Peyer's patch (tissue), 4 donors: ENCODE measurements at regions not wholly inside any gene's neighbourhood (a gene's known extent, or its start where the extent isn't known, plus 50 kb on each side); places are given as distances from the start of the nearest gene placed in this dataset.

Experiments
- DNase-seq, 3 donors: peaks; one replicate each; pipeline ENCODE4 v3.0.0-alpha.2; 2017 to 2019
- H3K27ac ChIP-seq, 4 donors: fragments of 200-600 bp; sonication (generic); one replicate each; pipeline ENCODE4 v1.5.1; 2016 to 2019
- H3K27me3 ChIP-seq, 2 donors: fragments of 200-600 bp; sonication (generic); one replicate each; pipeline ENCODE4 v1.5.1; 2019
- H3K36me3 ChIP-seq, 3 donors: fragments of 200-600 bp; sonication (generic); one replicate each; pipeline ENCODE4 v1.5.1; 2016 to 2019
- H3K4me1 ChIP-seq, 4 donors: fragments of 200-600 bp; sonication (generic); one replicate each; pipeline ENCODE4 v1.5.1; 2016 to 2019
- H3K4me3 ChIP-seq, 4 donors: fragments of 200-600 bp; sonication (generic); 1 replicate in 3 of 4; 2 replicates in 1 of 4; pipeline ENCODE4 v1.5.1; 2016 to 2019; ENCODE audit warnings: mild to moderate bottlenecking in 1 of 4
- H3K9me3 ChIP-seq, 4 donors: fragments of 200-600 bp; sonication (generic); one replicate each; pipeline ENCODE4 v1.5.1; 2016 to 2019; ENCODE audit warnings: mild to moderate bottlenecking in 1 of 4
- CTCF ChIP-seq, 6 experiments: fragments of 450-650 bp in 4 of 6; fragments of 200-600 bp in 2 of 6; sonication (generic) in 1 of 6; IDR thresholded peaks; one replicate each; pipeline ENCODE4 v1.5.1; 2017 to 2019; ENCODE audit warnings: antibody characterized with exemption in 6 of 6, mild to moderate bottlenecking in 3 of 6, moderate library complexity in 1 of 6
- POLR2A ChIP-seq, 2 donors: fragments of 450-650 bp; IDR thresholded peaks; one replicate each; pipeline ENCODE4 v1.5.1; 2017; ENCODE audit warnings: antibody characterized with exemption in 2 of 2, mild to moderate bottlenecking in 2 of 2, moderate library complexity in 2 of 2

- TF ChIP-seq POLR2A (IDR thresholded peaks at IDR 0.05) (no peak), CTCF (IDR thresholded peaks at IDR 0.05) (no peak)
- H3K27me3 ChIP-seq: no peaks in the 10 kb centered on the region
- DNase-seq: no peak
- H3K9me3 ChIP-seq: no peaks in the 10 kb centered on the region
- no peaks in the 10 kb centered on the region for H3K36me3 ChIP-seq
- no peaks in the 10 kb centered on the region for H3K4me1 ChIP-seq
- H3K4me3 ChIP-seq: no peak overlapping the region
- no peak overlapping the region for H3K27ac ChIP-seq
These were observed 1120.8 kb downstream of the EFNB2 start for GRCh38 chr13:105414639-105415038.

GRCh38 chr13:105412171-105412570 is 1123.3 kb downstream of the EFNB2 start:
- H3K36me3 ChIP-seq: no peaks in the 10 kb centered on the region
- H3K9me3 ChIP-seq: no peaks in the 10 kb centered on the region
- no peak overlapping the region for H3K4me3 ChIP-seq
- H3K27me3 ChIP-seq: no peaks in the 10 kb centered on the region
- no peak for DNase-seq
- H3K4me1 ChIP-seq: no peaks in the 10 kb centered on the region
- H3K27ac ChIP-seq: no peak overlapping the region
- TF ChIP-seq POLR2A (IDR thresholded peaks at IDR 0.05) (no peak), CTCF (IDR thresholded peaks at IDR 0.05) (no peak)

GRCh38 chr13:105410602-105411001 is 1124.9 kb downstream of the EFNB2 start:
- no peaks in the 10 kb centered on the region for H3K27me3 ChIP-seq
- H3K27ac ChIP-seq: no peak overlapping the region
- no peaks in the 10 kb centered on the region for H3K36me3 ChIP-seq
- no peaks in the 10 kb centered on the region for H3K9me3 ChIP-seq
- DNase-seq: peak in 2 of 3 donors; percentile 65 to 75
- TF ChIP-seq CTCF (IDR thresholded peaks at IDR 0.05) (peak in 4 of 6 experiments; percentile 29 to 58 (median 53)), POLR2A (IDR thresholded peaks at IDR 0.05) (no peak)
- H3K4me3 ChIP-seq: no peak overlapping the region
- no peaks in the 10 kb centered on the region for H3K4me1 ChIP-seq

GRCh38 chr13:105406551-105406950 is 1128.9 kb downstream of the EFNB2 start:
- H3K4me3 ChIP-seq: no peak overlapping the region
- TF ChIP-seq CTCF (IDR thresholded peaks at IDR 0.05) (no peak), POLR2A (IDR thresholded peaks at IDR 0.05) (no peak)
- no peaks in the 10 kb centered on the region for H3K36me3 ChIP-seq
- no peak for DNase-seq
- H3K9me3 ChIP-seq: no peaks in the 10 kb centered on the region
- no peak overlapping the region for H3K27ac ChIP-seq
- H3K27me3 ChIP-seq: no peaks in the 10 kb centered on the region
- H3K4me1 ChIP-seq: no peaks in the 10 kb centered on the region

- no peak for DNase-seq
- no peaks in the 10 kb centered on the region for H3K9me3 ChIP-seq
- TF ChIP-seq CTCF (IDR thresholded peaks at IDR 0.05): no peak
- TF ChIP-seq POLR2A (IDR thresholded peaks at IDR 0.05): no peak
These were observed 1132.4 kb downstream of the EFNB2 start for GRCh38 chr13:105403086-105403485.

GRCh38 chr13:105395041-105395440 is 1140.4 kb downstream of the EFNB2 start:
- no peak overlapping the region for H3K4me3 ChIP-seq
- H3K27ac ChIP-seq: no peak overlapping the region
- DNase-seq: no peak
- H3K9me3 ChIP-seq: no peaks in the 10 kb centered on the region
- no peak for TF ChIP-seq CTCF (IDR thresholded peaks at IDR 0.05)
- no peak for TF ChIP-seq POLR2A (IDR thresholded peaks at IDR 0.05)
- H3K36me3 ChIP-seq: no peaks in the 10 kb centered on the region
- no peaks in the 10 kb centered on the region for H3K27me3 ChIP-seq
- H3K4me1 ChIP-seq: no peaks in the 10 kb centered on the region

More at GRCh38 chr13:105403086-105403485, 1132.4 kb downstream of the EFNB2 start:
- Histone ChIP-seq H3K4me1 (no peaks in the 10 kb centered on the region), H3K27me3 (no peaks in the 10 kb centered on the region), H3K36me3 (no peaks in the 10 kb centered on the region), H3K27ac (no peak overlapping the region), H3K4me3 (no peak overlapping the region)
